Gastroesophageal sphincter (tissue), 3 donors: ENCODE measurements at regions not wholly inside any gene's neighbourhood (a gene's known extent, or its start where the extent isn't known, plus 50 kb on each side); places are given as distances from the start of the nearest gene placed in this dataset.

Source experiments
- CTCF ChIP-seq, 4 experiments: fragments of 200-600 bp in 2 of 4; fragments of 450-650 bp in 2 of 4; sonication (generic) in 1 of 4; IDR thresholded peaks; one replicate each; pipeline ENCODE4 v1.5.1; 2017 to 2019; ENCODE audit warnings: antibody characterized with exemption in 4 of 4, mild to moderate bottlenecking in 2 of 4, moderate library complexity in 2 of 4
- EP300 ChIP-seq: sonication (generic); formaldehyde crosslinking; IDR thresholded peaks from one replicate; pipeline ENCODE4 v1.6.1; 2017; ENCODE audit warnings: antibody characterized with exemption, mild to moderate bottlenecking
- POLR2AphosphoS5 ChIP-seq: sonication (generic); formaldehyde crosslinking; IDR thresholded peaks from one replicate; pipeline ENCODE4 v1.6.1; 2017; ENCODE audit warnings: antibody characterized with exemption

DNA sequence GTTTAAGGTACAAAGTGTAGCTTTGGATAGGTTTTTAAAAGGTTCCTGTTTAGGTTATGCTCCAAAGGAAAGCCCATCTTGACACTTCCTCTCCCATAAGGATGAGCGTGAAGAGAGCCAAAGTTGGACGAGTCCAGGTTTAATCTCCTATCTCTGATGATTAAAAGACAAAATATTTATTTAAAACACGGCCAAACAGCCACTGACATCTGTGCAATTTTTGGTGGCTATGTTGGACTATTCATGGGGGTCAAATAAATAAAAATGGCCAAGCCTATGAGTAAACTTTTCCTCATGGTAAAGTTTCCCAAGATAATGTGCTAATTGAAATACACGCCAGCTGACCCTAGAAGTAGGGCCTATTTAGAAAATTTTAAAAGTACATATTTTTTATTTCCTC, 69.0 kb upstream of the DOCK9 start:
- no peak for TF ChIP-seq POLR2AphosphoS5
- TF ChIP-seq CTCF (IDR thresholded peaks at IDR 0.05) = no peak
- TF ChIP-seq EP300 = no peak
